H1 (cell line): ENCODE measurements at regions not wholly inside any gene's neighbourhood (a gene's known extent, or its start where the extent isn't known, plus 50 kb on each side); places are given as distances from the start of the nearest gene placed in this dataset.

Experiments
- BCL11A ChIP-seq, 2 experiments: IDR thresholded peaks; one replicate each; pipeline ENCODE4 v1.6.1; 2011; ENCODE audit warnings: low read depth in 2 of 2, low read length in 2 of 2, mild to moderate bottlenecking in 2 of 2
- CBX8 ChIP-seq: fragments of 300-800, 300-1000 bp; sonication (generic); IDR thresholded peaks from 2 replicates; pipeline ENCODE4 v1.7.1; 2016; ENCODE audit warnings: low read depth, low read length, borderline replicate concordance
- SP2 ChIP-seq: IDR thresholded peaks from 2 replicates; pipeline ENCODE4 v1.6.1; 2012; ENCODE audit warnings: mild to moderate bottlenecking, low read length, inconsistent platforms

DNA sequence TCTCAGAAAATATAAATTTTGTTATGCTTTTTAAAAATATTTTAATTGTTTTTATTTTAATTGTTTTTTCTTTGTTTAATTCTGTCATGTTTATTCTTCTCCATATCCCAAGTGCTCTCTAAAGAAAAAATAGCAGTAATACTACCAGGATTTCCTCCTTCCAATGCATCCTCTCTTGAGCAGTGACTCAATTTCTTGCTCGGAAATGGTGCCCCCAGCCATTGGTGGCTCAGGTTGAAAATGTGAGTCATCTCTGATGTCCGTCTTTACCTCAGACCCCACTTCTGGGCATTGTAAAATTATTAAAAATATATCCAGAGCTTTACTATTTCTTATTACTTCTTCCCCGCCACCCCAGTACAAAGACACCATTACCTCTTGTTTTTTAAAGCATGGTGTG lies 898.5 kb downstream of the METTL15 start (continued):
- TF ChIP-seq CBX8: no peak
- TF ChIP-seq SP2: no peak
- TF ChIP-seq BCL11A (IDR thresholded peaks at IDR 0.05; ENCODE audit: low read depth in 2 of 2, low read length in 2 of 2): no peak
